ENCODE measurements at regions not wholly inside any gene's neighbourhood (a gene's known extent, or its start where the extent isn't known, plus 50 kb on each side); places are given as distances from the start of the nearest gene placed in this dataset.

- no peak for DNase-seq (ENCODE audit: low read depth)
Measured at GRCh38 chr2:6417050-6417449, 448.7 kb downstream of the CMPK2 start.

- no peak for DNase-seq (ENCODE audit: low read depth)
Measured at GRCh38 chr2:6418291-6418690, 447.4 kb downstream of the CMPK2 start.

GRCh38 chr2:6421138-6421730 is 444.5 kb downstream of the CMPK2 start:
- no peak for DNase-seq (ENCODE audit: low read depth)

GRCh38 chr2:6421888-6422287 is 443.8 kb downstream of the CMPK2 start:
- DNase-seq (ENCODE audit: low read depth) = no peak

- no peak for DNase-seq (ENCODE audit: low read depth)
Measured at GRCh38 chr2:6423157-6423556, 442.6 kb downstream of the CMPK2 start.

- no peak for DNase-seq (ENCODE audit: low read depth)
Measured at GRCh38 chr2:6423944-6424343, 441.8 kb downstream of the CMPK2 start.

GRCh38 chr2:6425032-6425431 is 440.7 kb downstream of the CMPK2 start:
- DNase-seq (ENCODE audit: low read depth) = no peak

GRCh38 chr2:6429210-6429986 is 436.3 kb downstream of the CMPK2 start:
- DNase-seq (ENCODE audit: low read depth) = no peak

- DNase-seq (ENCODE audit: low read depth) = no peak
Measured at GRCh38 chr2:6434438-6434837, 431.3 kb downstream of the CMPK2 start.

GRCh38 chr2:6441800-6442199 is 423.9 kb downstream of the CMPK2 start:
- DNase-seq (ENCODE audit: low read depth) = no peak

- no peak for DNase-seq (ENCODE audit: low read depth)
Measured at GRCh38 chr2:6442252-6442985, 423.3 kb downstream of the CMPK2 start.

- no peak for DNase-seq (ENCODE audit: low read depth)
Measured at GRCh38 chr2:6443061-6443823, 422.5 kb downstream of the CMPK2 start.

- DNase-seq (ENCODE audit: low read depth) = no peak
Measured at GRCh38 chr2:6444514-6444913, 421.2 kb downstream of the CMPK2 start.

GRCh38 chr2:6445156-6445555 is 420.6 kb downstream of the CMPK2 start:
- no peak for DNase-seq (ENCODE audit: low read depth)

- no peak for DNase-seq (ENCODE audit: low read depth)
Measured at GRCh38 chr2:6446938-6447608, 418.6 kb downstream of the CMPK2 start.

- no peak for DNase-seq (ENCODE audit: low read depth)
Measured at GRCh38 chr2:6448893-6449292, 416.8 kb downstream of the CMPK2 start.

- no peak for DNase-seq (ENCODE audit: low read depth)
Measured at GRCh38 chr2:6449343-6449742, 416.4 kb downstream of the CMPK2 start.

GRCh38 chr2:6452702-6453481 is 412.8 kb downstream of the CMPK2 start:
- no peak for DNase-seq (ENCODE audit: low read depth)

GRCh38 chr2:6454286-6454990 is 411.3 kb downstream of the CMPK2 start:
- no peak for DNase-seq (ENCODE audit: low read depth)

- no peak for DNase-seq (ENCODE audit: low read depth)
Measured at GRCh38 chr2:6459138-6459537, 406.6 kb downstream of the CMPK2 start.

Data from stimulated activated CD8-positive, alpha-beta memory T cell treated with anti-CD3 and anti-CD28 coated beads, Interleukin-15, amount 100 ng/mL, for 1 hour (primary cell).